ENCODE measurements at regions not wholly inside any gene's neighbourhood (a gene's known extent, or its start where the extent isn't known, plus 50 kb on each side); places are given as distances from the start of the nearest gene placed in this dataset.
"Not testable (repeated sequence)": the region's sequence is repeated elsewhere in the genome, so short reads cannot be mapped to it uniquely, and the experiment has no call there.

DNA sequence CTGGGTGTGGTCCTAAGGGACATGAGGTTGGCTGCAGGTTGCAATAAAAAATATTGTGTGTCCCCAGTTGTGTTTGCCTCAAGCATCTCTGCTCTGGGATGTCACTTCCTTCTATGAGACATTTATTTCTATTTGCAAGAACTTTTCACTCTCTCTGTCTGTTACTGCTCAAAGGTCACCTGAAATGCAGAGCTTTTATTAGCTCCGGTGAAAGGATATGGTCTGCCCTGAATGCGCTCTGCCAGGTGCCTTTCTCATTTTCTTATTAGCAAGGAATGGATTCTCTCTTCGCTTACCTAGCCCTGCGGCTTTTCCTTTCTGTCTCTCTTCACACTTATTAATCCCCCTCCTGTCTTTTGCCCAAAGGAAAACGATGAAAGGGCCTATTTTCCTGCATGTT lies 526.1 kb downstream of the TMEM38B start:
- ChIA-PET CTCF (no interaction called here), POLR2A (no interaction called here)
- no peak overlapping the region for H3K4me3 ChIP-seq (ENCODE audit: low read depth, low read length)

GRCh38 chr9:106228861-106229260 lies 534.5 kb downstream of the TMEM38B start:
- ChIA-PET POLR2A (no interaction called here), CTCF (no interaction called here)
- H3K4me3 ChIP-seq (ENCODE audit: low read depth, low read length): no peak overlapping the region
- DNase-seq (ENCODE audit: low read depth, low spot score): no peak
- no peak for TF ChIP-seq CTCF (IDR thresholded peaks at IDR 0.05; ENCODE audit: insufficient read depth, low read length, missing control alignments)

More for the DNA sequence above, 526.1 kb downstream of the TMEM38B start:
- no peak for TF ChIP-seq CTCF (IDR thresholded peaks at IDR 0.05; ENCODE audit: insufficient read depth, low read length, missing control alignments)
- no peak for DNase-seq (ENCODE audit: low read depth, low spot score)

GRCh38 chr9:106233116-106233515 lies 538.8 kb downstream of the TMEM38B start:
- ChIA-PET CTCF (no interaction called here), POLR2A (no interaction called here)
- no peak for DNase-seq (ENCODE audit: low read depth, low spot score)
- no peak overlapping the region for H3K4me3 ChIP-seq (ENCODE audit: low read depth, low read length)
- no peak for TF ChIP-seq CTCF (IDR thresholded peaks at IDR 0.05; ENCODE audit: insufficient read depth, low read length, missing control alignments)

GRCh38 chr9:106260908-106261307 lies 566.6 kb downstream of the TMEM38B start:
- DNase-seq (ENCODE audit: low read depth, low spot score); H3K4me3 ChIP-seq (ENCODE audit: low read depth, low read length); POLR2A ChIA-PET; CTCF ChIA-PET: not testable (repeated sequence)

GRCh38 chr9:106277966-106278365 lies 583.6 kb downstream of the TMEM38B start:
- POLR2A ChIA-PET: no interaction called here
- CTCF ChIA-PET: no interaction called here
- TF ChIP-seq CTCF (IDR thresholded peaks at IDR 0.05; ENCODE audit: insufficient read depth, low read length, missing control alignments): no peak
- H3K4me3 ChIP-seq (ENCODE audit: low read depth, low read length): no peak overlapping the region
- no peak for DNase-seq (ENCODE audit: low read depth, low spot score)

DNA sequence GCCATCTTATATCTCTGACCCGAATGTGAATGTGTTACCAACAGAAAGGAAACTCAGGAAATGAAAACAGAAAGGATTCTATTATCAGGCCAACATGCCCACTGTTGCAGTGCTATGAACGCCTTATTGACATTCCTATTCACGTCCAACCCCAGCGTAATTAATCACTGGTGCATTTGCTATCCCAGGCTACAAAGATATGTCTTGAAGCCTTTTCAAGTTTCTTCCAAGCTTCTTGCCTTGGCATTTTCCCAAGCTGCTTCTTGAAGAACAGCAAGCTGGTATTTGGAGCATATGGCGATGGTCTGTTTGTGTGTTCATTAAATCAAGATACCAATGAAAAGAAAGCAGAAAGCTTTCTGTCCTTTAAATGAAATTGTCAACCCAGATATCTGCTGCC lies 579.2 kb upstream of the ZNF462 start:
- no peak for TF ChIP-seq CTCF (IDR thresholded peaks at IDR 0.05; ENCODE audit: insufficient read depth, low read length, missing control alignments)
- POLR2A ChIA-PET: no interaction called here
- DNase-seq (ENCODE audit: low read depth, low spot score): no peak
- CTCF ChIA-PET: no interaction called here
- H3K4me3 ChIP-seq (ENCODE audit: low read depth, low read length): no peak overlapping the region

DNA sequence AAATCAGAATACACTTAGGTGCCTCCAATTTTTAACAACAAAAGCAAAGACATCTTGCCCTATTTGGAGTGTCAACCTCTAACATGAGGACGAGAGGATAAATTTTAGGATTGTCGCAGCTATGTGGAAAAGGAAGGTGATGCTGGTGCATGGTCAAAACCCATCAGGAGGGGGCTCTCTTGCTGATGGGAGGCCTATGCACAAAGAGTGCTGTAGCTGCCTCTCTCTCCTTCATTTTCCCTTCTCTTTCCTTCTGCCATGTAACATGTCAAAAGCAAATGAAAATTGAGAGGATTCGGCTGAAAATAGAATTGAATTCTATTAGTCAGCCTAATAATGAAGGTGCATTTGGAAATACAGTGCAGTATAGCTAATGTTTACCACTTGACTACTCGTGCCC lies 578.7 kb upstream of the ZNF462 start:
- DNase-seq (ENCODE audit: low read depth, low spot score): no peak
- ChIA-PET CTCF (no interaction called here), POLR2A (no interaction called here)
- TF ChIP-seq CTCF (IDR thresholded peaks at IDR 0.05; ENCODE audit: insufficient read depth, low read length, missing control alignments): peak; percentile 33
- no peak overlapping the region for H3K4me3 ChIP-seq (ENCODE audit: low read depth, low read length)
